ENCODE measurements at regions not wholly inside any gene's neighbourhood (a gene's known extent, or its start where the extent isn't known, plus 50 kb on each side); places are given as distances from the start of the nearest gene placed in this dataset.

- Histone ChIP-seq H3K4me1 (no peaks in the 10 kb centered on the region), H3K27ac (no peak overlapping the region), H3K9me3 (no peaks in the 10 kb centered on the region), H3K27me3 (no peaks in the 10 kb centered on the region), H3K4me3 (no peak overlapping the region), H3K36me3 (no peaks in the 10 kb centered on the region)
- TF ChIP-seq, protein P1, sequence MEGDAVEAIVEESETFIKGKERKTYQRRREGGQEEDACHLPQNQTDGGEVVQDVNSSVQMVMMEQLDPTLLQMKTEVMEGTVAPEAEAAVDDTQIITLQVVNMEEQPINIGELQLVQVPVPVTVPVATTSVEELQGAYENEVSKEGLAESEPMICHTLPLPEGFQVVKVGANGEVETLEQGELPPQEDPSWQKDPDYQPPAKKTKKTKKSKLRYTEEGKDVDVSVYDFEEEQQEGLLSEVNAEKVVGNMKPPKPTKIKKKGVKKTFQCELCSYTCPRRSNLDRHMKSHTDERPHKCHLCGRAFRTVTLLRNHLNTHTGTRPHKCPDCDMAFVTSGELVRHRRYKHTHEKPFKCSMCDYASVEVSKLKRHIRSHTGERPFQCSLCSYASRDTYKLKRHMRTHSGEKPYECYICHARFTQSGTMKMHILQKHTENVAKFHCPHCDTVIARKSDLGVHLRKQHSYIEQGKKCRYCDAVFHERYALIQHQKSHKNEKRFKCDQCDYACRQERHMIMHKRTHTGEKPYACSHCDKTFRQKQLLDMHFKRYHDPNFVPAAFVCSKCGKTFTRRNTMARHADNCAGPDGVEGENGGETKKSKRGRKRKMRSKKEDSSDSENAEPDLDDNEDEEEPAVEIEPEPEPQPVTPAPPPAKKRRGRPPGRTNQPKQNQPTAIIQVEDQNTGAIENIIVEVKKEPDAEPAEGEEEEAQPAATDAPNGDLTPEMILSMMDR (IDR thresholded peaks at IDR 0.05) = no peak
- no peak for TF ChIP-seq POLR2A (IDR thresholded peaks at IDR 0.05)
- no peak for DNase-seq
These were observed 594.3 kb upstream of the ADGRL3 start for GRCh38 chr4:60605646-60606354.

DNA sequence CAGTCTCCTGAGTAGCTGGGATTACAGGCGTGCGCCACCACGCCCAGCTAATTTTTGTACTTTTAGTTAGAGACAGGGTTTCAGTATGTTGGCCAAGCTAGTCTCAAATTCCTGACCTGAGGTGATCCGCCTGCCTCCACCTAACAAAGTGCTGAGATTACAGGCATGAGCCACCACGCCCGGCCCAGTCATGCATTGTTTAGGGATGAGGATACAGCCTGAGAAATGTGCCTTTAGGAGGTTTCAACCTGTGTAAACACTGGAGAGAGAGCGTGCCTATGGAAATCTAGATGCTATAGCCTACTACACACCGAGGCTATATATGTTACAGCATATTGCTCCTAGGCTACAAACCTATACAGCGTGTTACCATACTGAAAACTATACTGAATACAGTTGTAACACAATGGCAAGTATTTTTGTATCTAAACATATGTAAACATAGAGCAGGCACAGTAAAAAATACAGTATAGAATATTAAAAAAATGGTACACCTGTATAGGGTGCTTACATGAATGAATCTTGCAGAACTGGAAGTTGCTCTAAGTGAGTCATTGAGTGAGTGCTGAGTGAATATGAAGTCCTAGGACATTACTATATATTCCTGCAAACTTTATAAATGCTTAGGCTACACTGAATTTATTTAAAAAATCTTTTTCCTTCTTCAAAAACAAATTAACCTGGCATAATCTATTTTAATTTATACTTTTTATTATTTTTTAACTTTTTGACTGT is 588.2 kb upstream of the ADGRL3 start:
- TF ChIP-seq POLR2A (IDR thresholded peaks at IDR 0.05) = no peak
- TF ChIP-seq, protein P1 (IDR thresholded peaks at IDR 0.05) = no peak
- no peaks in the 10 kb centered on the region for H3K9me3 ChIP-seq
- no peak overlapping the region for H3K4me3 ChIP-seq
- H3K36me3 ChIP-seq = no peaks in the 10 kb centered on the region
- H3K27me3 ChIP-seq = no peaks in the 10 kb centered on the region
- no peak for DNase-seq
- no peaks in the 10 kb centered on the region for H3K4me1 ChIP-seq
- no peak overlapping the region for H3K27ac ChIP-seq

DNA sequence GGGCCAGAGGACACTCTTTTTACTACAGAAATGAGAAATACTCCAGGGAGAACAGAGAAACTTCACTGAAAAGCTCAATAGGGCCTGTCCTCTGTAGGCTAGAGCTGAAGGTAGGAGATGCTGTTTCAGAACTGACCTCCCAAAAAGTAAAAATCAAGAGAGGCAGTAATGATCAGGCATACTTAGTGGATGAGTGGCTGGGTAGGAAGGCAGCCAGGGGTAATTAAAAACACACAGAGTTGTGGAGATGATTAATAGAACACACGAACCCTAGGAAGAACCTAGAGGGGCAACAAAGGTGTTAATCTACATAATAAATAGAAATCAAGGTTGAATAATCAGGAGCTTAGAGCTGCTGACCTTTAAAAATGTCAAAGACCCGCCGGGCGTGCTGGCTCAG is 582.4 kb upstream of the ADGRL3 start:
- H3K27me3 ChIP-seq = no peaks in the 10 kb centered on the region
- no peaks in the 10 kb centered on the region for H3K4me1 ChIP-seq
- H3K27ac ChIP-seq = no peak overlapping the region
- DNase-seq = no peak
- TF ChIP-seq POLR2A (IDR thresholded peaks at IDR 0.05) = no peak
- TF ChIP-seq, protein P1 (IDR thresholded peaks at IDR 0.05) = no peak
- no peak overlapping the region for H3K4me3 ChIP-seq
- H3K9me3 ChIP-seq = no peaks in the 10 kb centered on the region
- no peaks in the 10 kb centered on the region for H3K36me3 ChIP-seq

DNA sequence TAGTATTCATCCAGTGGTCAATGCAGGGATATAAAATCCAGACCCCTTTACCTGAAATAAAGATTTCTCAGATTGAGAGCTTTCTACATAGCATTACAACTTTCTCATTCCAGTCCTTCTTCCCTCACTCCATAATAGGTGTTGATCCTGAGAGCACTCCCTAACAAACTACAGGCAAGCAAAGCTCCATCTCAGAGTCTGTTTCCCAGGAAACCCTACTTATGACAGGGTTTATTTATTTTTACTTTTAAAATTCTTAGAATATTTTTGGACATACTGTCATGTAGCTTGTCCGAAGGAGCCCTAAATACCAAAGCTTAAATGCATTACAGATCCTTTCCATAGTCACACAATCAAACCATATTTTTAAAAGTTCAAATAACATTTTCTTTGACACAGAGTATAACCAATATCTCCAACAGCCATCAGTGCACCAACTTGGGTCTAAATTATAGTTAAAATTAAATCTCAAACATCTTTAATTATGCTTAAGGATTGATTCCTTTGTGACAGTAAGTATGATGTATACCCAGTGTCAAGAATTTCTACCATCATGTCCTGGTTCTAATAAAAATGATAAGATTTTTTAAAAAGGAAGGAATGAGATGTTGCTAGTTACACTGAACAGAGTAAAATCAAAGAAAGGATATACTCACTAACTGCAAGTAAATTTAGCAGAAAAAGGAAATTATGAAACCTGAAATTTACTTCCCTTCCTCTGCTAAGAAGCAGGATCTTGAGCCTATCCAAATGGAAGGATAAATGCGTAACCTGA is 580.4 kb upstream of the ADGRL3 start:
- Histone ChIP-seq H3K4me3 (no peak overlapping the region), H3K27ac (no peak overlapping the region), H3K36me3 (no peaks in the 10 kb centered on the region), H3K9me3 (no peaks in the 10 kb centered on the region), H3K27me3 (no peaks in the 10 kb centered on the region), H3K4me1 (no peaks in the 10 kb centered on the region)
- no peak for TF ChIP-seq POLR2A (IDR thresholded peaks at IDR 0.05)
- TF ChIP-seq, protein P1 (IDR thresholded peaks at IDR 0.05) = no peak
- DNase-seq = no peak

DNA sequence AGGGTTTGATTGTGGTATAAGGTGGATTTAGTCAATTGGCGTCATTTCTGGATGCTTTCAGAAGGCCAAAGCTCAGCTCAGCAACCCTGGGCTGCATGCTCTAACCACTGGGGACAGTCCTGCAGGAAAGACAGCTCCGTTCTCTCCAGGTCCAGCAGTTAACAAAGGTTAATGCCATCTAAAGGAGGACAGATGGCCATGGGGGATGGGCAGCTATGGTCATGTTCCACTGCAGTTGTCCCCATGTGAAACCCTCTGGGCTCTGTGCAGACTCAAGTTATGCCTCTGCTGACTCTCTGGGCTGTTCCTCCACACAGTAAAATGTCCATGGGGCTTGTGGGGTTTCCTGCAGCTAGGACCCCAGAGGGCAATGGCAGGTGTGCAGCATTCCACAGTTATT is 562.1 kb upstream of the ADGRL3 start:
- Histone ChIP-seq H3K36me3 (no peaks in the 10 kb centered on the region), H3K9me3 (no peaks in the 10 kb centered on the region), H3K4me3 (no peak overlapping the region), H3K27ac (no peak overlapping the region), H3K4me1 (no peaks in the 10 kb centered on the region), H3K27me3 (no peaks in the 10 kb centered on the region)
- no peak for DNase-seq
- TF ChIP-seq, protein P1 (IDR thresholded peaks at IDR 0.05) = no peak
- no peak for TF ChIP-seq POLR2A (IDR thresholded peaks at IDR 0.05)

Data from Peyer's patch (tissue), 4 donors.